Parathyroid adenoma (tissue), 2 donors: ENCODE measurements at regions not wholly inside any gene's neighbourhood (a gene's known extent, or its start where the extent isn't known, plus 50 kb on each side); places are given as distances from the start of the nearest gene placed in this dataset.

Experiments used
- H2AFZ ChIP-seq: fragments of 300-600 bp; sonication (generic); one replicate; pipeline ENCODE4 v1.7.0; 2017; ENCODE audit warnings: antibody characterized with exemption, mild to moderate bottlenecking
- H3K27ac ChIP-seq: fragments of 300-600 bp; sonication (generic); one replicate; pipeline ENCODE4 v1.7.0; 2017
- H3K27me3 ChIP-seq: fragments of 300-600 bp; sonication (generic); one replicate; pipeline ENCODE4 v1.7.0; 2017; ENCODE audit warnings: low read length; ENCODE audit not compliant: control insufficient read depth, insufficient read depth
- H3K36me3 ChIP-seq: fragments of 300-600 bp; sonication (generic); one replicate; pipeline ENCODE4 v1.7.0; 2017; ENCODE audit warnings: low read length; ENCODE audit not compliant: control insufficient read depth, insufficient read depth
- H3K4me1 ChIP-seq: fragments of 300-600 bp; sonication (generic); one replicate; pipeline ENCODE4 v1.7.0; 2017; ENCODE audit warnings: control low read depth
- H3K4me2 ChIP-seq: fragments of 300-600 bp; sonication (generic); one replicate; pipeline ENCODE4 v1.7.0; 2017; ENCODE audit warnings: low read length
- H3K4me3 ChIP-seq: fragments of 300-600 bp; sonication (generic); one replicate; pipeline ENCODE4 v1.7.0; 2017; ENCODE audit warnings: low read depth, low read length
- H3K79me2 ChIP-seq: fragments of 300-600 bp; sonication (generic); one replicate; pipeline ENCODE4 v1.7.0; 2017; ENCODE audit warnings: control low read depth
- H3K9ac ChIP-seq: fragments of 300-600 bp; sonication (generic); one replicate; pipeline ENCODE4 v1.7.0; 2017; ENCODE audit warnings: mild to moderate bottlenecking
- H3K9me3 ChIP-seq: fragments of 300-600 bp; sonication (generic); one replicate; pipeline ENCODE4 v1.7.0; 2017; ENCODE audit warnings: low read length; ENCODE audit not compliant: control insufficient read depth
- CTCF ChIP-seq: fragments of 300-600 bp; sonication (generic); IDR thresholded peaks from one replicate; pipeline ENCODE4 v1.7.0; 2017; ENCODE audit warnings: antibody characterized with exemption, mild to moderate bottlenecking
- donor health status: primary hyperparathyroidism.

- H3K4me1 ChIP-seq: no peaks in the 10 kb centered on the region
- no peaks in the 10 kb centered on the region for H3K79me2 ChIP-seq
- H2AFZ ChIP-seq: no peak overlapping the region
- H3K36me3 ChIP-seq: no peaks in the 10 kb centered on the region
- no peaks in the 10 kb centered on the region for H3K27me3 ChIP-seq
- no peak overlapping the region for H3K4me3 ChIP-seq
- no peak overlapping the region for H3K27ac ChIP-seq
- H3K9me3 ChIP-seq: no peaks in the 10 kb centered on the region
- no peak overlapping the region for H3K9ac ChIP-seq
- no peak for TF ChIP-seq CTCF
- H3K4me2 ChIP-seq: no peak overlapping the region
These were observed 67.9 kb upstream of the SPINK5 start for GRCh38 chr5:147995846-147996245.

DNA sequence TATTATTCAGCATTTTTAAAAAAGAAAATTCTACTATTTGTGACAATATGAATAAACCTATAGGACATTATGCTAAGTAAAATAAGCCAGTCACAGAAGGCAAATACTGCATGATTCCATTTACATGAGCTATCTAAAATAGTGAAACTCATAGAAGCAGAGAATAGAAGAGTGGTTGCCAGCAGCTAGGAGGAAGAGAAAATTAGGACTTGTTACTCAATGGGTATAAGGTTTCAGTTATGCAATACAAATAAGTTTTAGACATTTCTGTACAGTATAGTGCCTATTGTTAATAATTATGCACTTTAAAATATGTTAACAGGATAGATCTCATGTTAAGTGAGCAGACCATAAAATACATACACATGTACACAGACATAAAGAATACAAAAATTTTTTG, 73.8 kb upstream of the SPINK5 start:
- no peak overlapping the region for H3K27ac ChIP-seq
- no peak overlapping the region for H3K4me2 ChIP-seq
- H3K79me2 ChIP-seq: no peaks in the 10 kb centered on the region
- no peak for TF ChIP-seq CTCF
- no peaks in the 10 kb centered on the region for H3K9me3 ChIP-seq
- H3K4me1 ChIP-seq: no peaks in the 10 kb centered on the region
- H3K36me3 ChIP-seq: no peaks in the 10 kb centered on the region
- no peak overlapping the region for H2AFZ ChIP-seq
- no peaks in the 10 kb centered on the region for H3K27me3 ChIP-seq
- H3K4me3 ChIP-seq: no peak overlapping the region
- no peak overlapping the region for H3K9ac ChIP-seq

DNA sequence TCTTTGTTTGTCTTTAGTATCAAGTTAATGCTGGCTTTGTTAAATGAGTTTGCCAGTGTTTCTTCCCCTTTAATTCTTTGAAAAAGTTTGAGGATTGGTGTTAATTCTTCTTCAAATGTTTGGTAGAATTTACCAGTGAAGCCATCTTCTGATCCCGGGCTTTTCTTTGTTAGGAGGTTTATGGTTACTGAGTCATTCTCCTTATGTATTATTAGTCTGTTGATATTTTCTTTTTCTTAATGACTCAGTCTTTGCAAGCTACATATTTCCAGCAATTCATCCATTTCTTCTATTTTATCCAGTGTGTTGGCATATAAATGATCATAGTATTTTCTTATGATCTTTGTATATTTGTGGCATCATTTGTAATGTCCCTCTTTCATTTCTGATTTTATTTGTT, 74.5 kb upstream of the SPINK5 start:
- no peaks in the 10 kb centered on the region for H3K9me3 ChIP-seq
- no peak overlapping the region for H3K27ac ChIP-seq
- no peak for TF ChIP-seq CTCF
- H3K9ac ChIP-seq: no peak overlapping the region
- H3K4me1 ChIP-seq: no peaks in the 10 kb centered on the region
- H3K36me3 ChIP-seq: no peaks in the 10 kb centered on the region
- no peak overlapping the region for H2AFZ ChIP-seq
- no peak overlapping the region for H3K4me3 ChIP-seq
- no peak overlapping the region for H3K4me2 ChIP-seq
- H3K27me3 ChIP-seq: no peaks in the 10 kb centered on the region
- H3K79me2 ChIP-seq: no peaks in the 10 kb centered on the region

DNA sequence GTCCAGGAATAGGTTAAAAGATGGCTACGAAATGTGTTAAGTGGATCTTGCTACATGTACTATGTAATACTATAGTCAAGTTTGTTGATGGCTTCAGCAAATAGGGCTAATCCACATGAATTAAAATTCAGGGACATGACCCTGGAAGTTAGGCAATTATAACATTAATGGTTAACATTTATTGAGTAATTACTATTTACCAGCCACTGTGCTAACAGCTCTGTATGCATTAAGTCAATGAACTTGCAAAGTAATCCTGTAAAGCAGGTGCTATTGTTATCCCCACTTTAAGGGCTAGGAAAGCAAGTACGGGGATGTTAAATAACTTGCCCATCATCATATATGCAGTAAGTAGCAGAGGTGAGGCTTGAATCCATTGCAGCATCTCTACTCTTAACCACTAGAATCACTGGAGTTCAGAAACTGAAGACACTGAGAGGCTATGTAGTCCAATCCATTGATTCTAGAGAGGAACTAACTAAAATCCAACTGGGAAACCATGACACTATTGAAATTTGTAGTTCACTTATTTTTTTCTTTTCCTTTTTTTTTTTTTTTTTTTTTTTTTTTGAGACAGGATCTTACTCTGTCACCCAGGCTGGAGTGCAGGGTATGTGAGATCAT, 77.5 kb upstream of the SPINK5 start:
- H3K4me2 ChIP-seq: no peak overlapping the region
- no peak overlapping the region for H2AFZ ChIP-seq
- H3K4me1 ChIP-seq: no peaks in the 10 kb centered on the region
- no peak for TF ChIP-seq CTCF
- no peak overlapping the region for H3K4me3 ChIP-seq
- H3K9ac ChIP-seq: no peak overlapping the region
- H3K9me3 ChIP-seq: no peaks in the 10 kb centered on the region
- H3K79me2 ChIP-seq: no peaks in the 10 kb centered on the region
- H3K36me3 ChIP-seq: no peaks in the 10 kb centered on the region
- no peak overlapping the region for H3K27ac ChIP-seq
- H3K27me3 ChIP-seq: no peaks in the 10 kb centered on the region

DNA sequence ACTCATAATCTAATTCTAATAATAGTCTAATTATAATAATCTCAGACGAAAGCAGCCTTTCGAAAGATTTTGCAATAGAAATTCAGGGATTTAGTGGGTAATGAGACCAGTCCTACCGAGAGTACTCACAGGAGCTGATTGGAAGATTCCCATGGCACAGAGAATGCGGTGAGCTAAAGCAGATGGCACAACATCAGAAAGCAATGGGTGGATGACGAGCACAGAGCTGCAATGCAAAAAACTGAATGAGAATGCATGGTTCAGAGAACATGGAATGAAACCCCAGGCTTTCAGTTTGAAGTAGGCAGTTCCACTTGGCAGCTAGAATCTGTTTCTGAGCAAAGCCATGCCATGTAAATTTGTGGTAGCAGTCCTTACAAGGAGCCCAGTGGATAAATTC, 78.2 kb upstream of the SPINK5 start:
- Histone ChIP-seq H3K4me2 (no peak overlapping the region), H3K9ac (no peak overlapping the region), H3K4me3 (no peak overlapping the region), H3K27ac (no peak overlapping the region), H2AFZ (no peak overlapping the region), H3K4me1 (no peaks in the 10 kb centered on the region), H3K27me3 (no peaks in the 10 kb centered on the region), H3K36me3 (no peaks in the 10 kb centered on the region), H3K79me2 (no peaks in the 10 kb centered on the region), H3K9me3 (no peaks in the 10 kb centered on the region)
- no peak for TF ChIP-seq CTCF
